MM.1S (cell line): ENCODE measurements at regions not wholly inside any gene's neighbourhood (a gene's known extent, or its start where the extent isn't known, plus 50 kb on each side); places are given as distances from the start of the nearest gene placed in this dataset.

Experiments
- DNase-seq: peaks from one replicate; pipeline ENCODE4 v3.0.0-alpha.2; 2015
- H2AFZ ChIP-seq: fragments of 300-600 bp; sonication (generic); 2 replicates; pipeline ENCODE4 v1.6.0; 2016; ENCODE audit warnings: antibody characterized with exemption, low read length
- H3F3A ChIP-seq: fragments of 300-600 bp; sonication (generic); 2 replicates; pipeline ENCODE4 v1.6.1; 2016; ENCODE audit warnings: mild to moderate bottlenecking, antibody characterized with exemption, low read length, moderate library complexity, mixed read lengths; ENCODE audit not compliant: insufficient read depth
- H3K27ac ChIP-seq: fragments of 300-600 bp; sonication (generic); 2 replicates; pipeline ENCODE4 v1.5.1; 2016; ENCODE audit warnings: mild to moderate bottlenecking, low read length
- H3K27me3 ChIP-seq: fragments of 300-600 bp; sonication (generic); replicated peaks from 2 replicates; pipeline ENCODE4 v1.6.0; 2016; ENCODE audit warnings: low read length; ENCODE audit not compliant: insufficient read depth
- H3K36me3 ChIP-seq: fragments of 300-600 bp; sonication (generic); replicated peaks from 2 replicates; pipeline ENCODE4 v1.6.1; 2016; ENCODE audit warnings: mild to moderate bottlenecking, low read length, mixed read lengths; ENCODE audit not compliant: insufficient read depth
- H3K4me1 ChIP-seq: fragments of 300-600 bp; sonication (generic); 2 replicates; pipeline ENCODE4 v1.6.1; 2016; ENCODE audit warnings: low read length, mixed read lengths
- H3K4me2 ChIP-seq: fragments of 300-600 bp; sonication (generic); 2 replicates; pipeline ENCODE4 v1.6.0; 2016; ENCODE audit warnings: low read depth, low read length
- H3K4me3 ChIP-seq: fragments of 300-600 bp; sonication (generic); 2 replicates; pipeline ENCODE4 v1.5.1; 2016; ENCODE audit warnings: low read length, mixed read lengths
- H3K79me2 ChIP-seq: fragments of 300-600 bp; sonication (generic); 2 replicates; pipeline ENCODE4 v1.6.1; 2016; ENCODE audit warnings: mixed run types, low read length, mixed read lengths
- H3K9ac ChIP-seq: fragments of 300-600 bp; sonication (generic); 2 replicates; pipeline ENCODE4 v1.6.1; 2016; ENCODE audit warnings: low read length, mixed read lengths
- H3K9me2 ChIP-seq: fragments of 300-600 bp; sonication (generic); replicated peaks from 2 replicates; pipeline ENCODE4 v1.6.1; 2016; ENCODE audit warnings: mild to moderate bottlenecking, low read length, mixed read lengths; ENCODE audit not compliant: insufficient read depth
- H3K9me3 ChIP-seq: fragments of 300-600 bp; sonication (generic); replicated peaks from 2 replicates; pipeline ENCODE4 v1.6.1; 2016; ENCODE audit warnings: mild to moderate bottlenecking, low read length, mixed read lengths; ENCODE audit not compliant: insufficient read depth
- H4K20me1 ChIP-seq: fragments of 300-600 bp; sonication (generic); 2 replicates; pipeline ENCODE4 v1.6.1; 2016; ENCODE audit warnings: mild to moderate bottlenecking, low read length, moderate library complexity, mixed read lengths; ENCODE audit not compliant: insufficient read depth
- EZH2 ChIP-seq: fragments of 300-600 bp; sonication (generic); optimal IDR thresholded peaks from 2 replicates; pipeline ENCODE3; 2017; ENCODE audit warnings: low read depth, mild to moderate bottlenecking, antibody characterized with exemption, low read length, mixed read lengths
- EZH2phosphoT487 ChIP-seq: fragments of 300-600 bp; sonication (generic); IDR thresholded peaks from 2 replicates; pipeline ENCODE4 v1.6.1; 2018; ENCODE audit warnings: antibody characterized with exemption, low read length
- TF ChIP-seq, protein P1 (sequence below): fragments of 300-600 bp; sonication (generic); IDR thresholded peaks from 2 replicates; pipeline ENCODE4 v1.5.1; 2016; ENCODE audit warnings: antibody characterized with exemption, low read length, mixed read lengths

DNA sequence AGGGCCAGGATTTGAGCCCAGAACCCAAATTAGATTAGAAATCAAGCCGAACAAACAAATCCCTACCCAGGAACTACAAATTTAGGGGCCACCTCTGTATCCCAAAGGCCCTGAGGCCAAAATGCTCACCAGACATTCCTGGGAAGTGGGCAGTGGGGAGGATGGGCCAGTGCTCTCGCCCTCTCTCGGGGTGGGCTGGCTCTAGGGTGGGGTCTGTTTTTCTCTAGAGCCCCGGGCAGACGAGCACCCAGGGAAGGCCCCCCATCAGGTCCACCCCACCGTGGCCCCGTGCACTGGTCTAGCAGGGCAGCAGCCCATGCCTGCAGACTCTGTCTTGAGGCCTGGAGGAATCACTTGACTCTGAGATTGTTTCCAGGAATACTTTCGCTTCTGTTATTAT is 252.0 kb downstream of the RRAGC start:
- Histone ChIP-seq H3K27me3 (no peaks in the 10 kb centered on the region), H4K20me1 (no peaks in the 10 kb centered on the region), H3K9ac (no peak overlapping the region), H3K9me2 (no peaks in the 10 kb centered on the region), H3K27ac (no peak overlapping the region), H3K4me3 (no peak overlapping the region), H3K79me2 (no peaks in the 10 kb centered on the region), H2AFZ (no peak overlapping the region), H3K36me3 (no peaks in the 10 kb centered on the region), H3F3A (no peaks in the 10 kb centered on the region), H3K9me3 (no peaks in the 10 kb centered on the region), H3K4me2 (no peak overlapping the region), H3K4me1 (no peaks in the 10 kb centered on the region)
- TF ChIP-seq EZH2, result no peak
- no peak for TF ChIP-seq EZH2phosphoT487
- TF ChIP-seq, protein P1, sequence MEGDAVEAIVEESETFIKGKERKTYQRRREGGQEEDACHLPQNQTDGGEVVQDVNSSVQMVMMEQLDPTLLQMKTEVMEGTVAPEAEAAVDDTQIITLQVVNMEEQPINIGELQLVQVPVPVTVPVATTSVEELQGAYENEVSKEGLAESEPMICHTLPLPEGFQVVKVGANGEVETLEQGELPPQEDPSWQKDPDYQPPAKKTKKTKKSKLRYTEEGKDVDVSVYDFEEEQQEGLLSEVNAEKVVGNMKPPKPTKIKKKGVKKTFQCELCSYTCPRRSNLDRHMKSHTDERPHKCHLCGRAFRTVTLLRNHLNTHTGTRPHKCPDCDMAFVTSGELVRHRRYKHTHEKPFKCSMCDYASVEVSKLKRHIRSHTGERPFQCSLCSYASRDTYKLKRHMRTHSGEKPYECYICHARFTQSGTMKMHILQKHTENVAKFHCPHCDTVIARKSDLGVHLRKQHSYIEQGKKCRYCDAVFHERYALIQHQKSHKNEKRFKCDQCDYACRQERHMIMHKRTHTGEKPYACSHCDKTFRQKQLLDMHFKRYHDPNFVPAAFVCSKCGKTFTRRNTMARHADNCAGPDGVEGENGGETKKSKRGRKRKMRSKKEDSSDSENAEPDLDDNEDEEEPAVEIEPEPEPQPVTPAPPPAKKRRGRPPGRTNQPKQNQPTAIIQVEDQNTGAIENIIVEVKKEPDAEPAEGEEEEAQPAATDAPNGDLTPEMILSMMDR, result no peak
- no peak for DNase-seq

DNA sequence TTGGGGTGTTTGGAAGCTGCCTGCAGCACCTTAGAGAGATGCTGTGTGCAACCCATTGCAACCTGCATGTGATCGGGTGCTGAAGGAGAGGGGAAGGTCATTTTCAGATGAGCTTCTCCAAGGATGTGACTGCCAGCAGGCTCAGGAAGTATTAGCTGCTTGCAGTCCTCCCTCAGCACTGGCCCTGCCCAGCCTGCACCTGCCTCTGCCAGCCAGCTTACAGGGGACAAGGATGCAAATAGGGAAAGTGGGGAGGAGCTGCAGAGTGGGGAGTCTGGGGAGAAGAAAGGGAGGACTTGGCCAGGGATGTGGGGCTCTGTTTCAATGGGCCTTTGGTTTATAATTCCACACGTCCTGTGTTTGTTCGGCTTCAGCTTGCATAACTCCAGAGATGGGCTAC is 254.5 kb downstream of the RRAGC start:
- Histone ChIP-seq H3F3A (no peaks in the 10 kb centered on the region), H4K20me1 (no peaks in the 10 kb centered on the region), H3K79me2 (no peaks in the 10 kb centered on the region), H3K27ac (no peak overlapping the region), H3K4me1 (no peaks in the 10 kb centered on the region), H2AFZ (no peak overlapping the region), H3K9me2 (no peaks in the 10 kb centered on the region), H3K9me3 (no peaks in the 10 kb centered on the region), H3K36me3 (no peaks in the 10 kb centered on the region), H3K27me3 (no peaks in the 10 kb centered on the region), H3K9ac (no peak overlapping the region), H3K4me3 (no peak overlapping the region), H3K4me2 (no peak overlapping the region)
- no peak for DNase-seq
- TF ChIP-seq EZH2, result no peak
- TF ChIP-seq, protein P1, result no peak
- TF ChIP-seq EZH2phosphoT487, result no peak

DNA sequence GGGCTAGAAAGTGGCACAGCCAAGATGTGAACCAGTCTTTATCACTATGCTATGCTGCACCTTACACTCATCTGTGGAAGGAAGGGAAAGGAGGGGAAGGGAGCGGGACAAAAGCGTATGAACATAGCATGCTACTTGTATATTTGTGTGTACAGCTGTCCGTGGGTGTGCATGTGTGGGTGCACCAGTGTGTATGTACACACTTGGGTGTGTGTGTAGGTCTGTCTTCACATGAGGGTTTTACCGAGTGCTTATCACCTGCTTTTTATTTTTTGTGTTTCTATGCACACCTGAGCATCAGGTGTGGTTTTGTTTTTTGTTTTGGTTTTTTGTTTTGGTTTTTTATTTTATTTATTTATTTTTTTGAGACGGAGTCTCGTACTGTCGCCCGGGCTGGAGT is 255.7 kb downstream of the RRAGC start:
- Histone ChIP-seq H3K9ac (no peak overlapping the region), H3K36me3 (no peaks in the 10 kb centered on the region), H3K4me3 (no peak overlapping the region), H3K9me2 (no peaks in the 10 kb centered on the region), H3K9me3 (no peaks in the 10 kb centered on the region), H3K79me2 (no peaks in the 10 kb centered on the region), H3K27ac (no peak overlapping the region), H4K20me1 (no peaks in the 10 kb centered on the region), H3K27me3 (no peaks in the 10 kb centered on the region), H2AFZ (no peak overlapping the region), H3F3A (no peaks in the 10 kb centered on the region), H3K4me1 (no peaks in the 10 kb centered on the region), H3K4me2 (no peak overlapping the region)
- TF ChIP-seq EZH2phosphoT487 (no peak), EZH2 (no peak)
- TF ChIP-seq, protein P1, result no peak
- no peak for DNase-seq

DNA sequence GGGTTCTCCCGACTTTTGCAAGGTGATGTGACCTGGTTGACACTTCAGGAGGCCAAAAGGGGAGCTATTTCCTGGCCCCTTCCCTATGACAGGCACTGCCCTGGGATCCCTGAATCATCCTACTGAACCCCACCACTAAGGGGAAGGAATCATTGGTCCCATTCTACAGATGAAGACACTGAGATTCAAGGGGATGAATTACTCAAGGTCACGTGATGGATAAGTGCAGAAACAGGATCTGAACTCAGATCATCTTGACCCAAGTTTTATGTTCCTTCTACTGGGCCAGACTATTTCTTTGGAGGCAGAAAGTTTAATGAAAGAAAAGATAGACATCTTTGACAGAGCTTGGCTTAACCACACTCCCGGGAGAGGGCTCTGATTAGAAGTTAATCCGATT is 258.7 kb downstream of the RRAGC start:
- H3K9ac ChIP-seq, result no peak overlapping the region
- no peak for DNase-seq
- H3K27ac ChIP-seq, result no peak overlapping the region
- no peaks in the 10 kb centered on the region for H4K20me1 ChIP-seq
- H3K4me3 ChIP-seq, result no peak overlapping the region
- H3K9me2 ChIP-seq, result no peaks in the 10 kb centered on the region
- no peaks in the 10 kb centered on the region for H3K27me3 ChIP-seq
- H3K79me2 ChIP-seq, result no peaks in the 10 kb centered on the region
- H3K4me1 ChIP-seq, result no peaks in the 10 kb centered on the region
- H3F3A ChIP-seq, result no peaks in the 10 kb centered on the region
- no peak overlapping the region for H2AFZ ChIP-seq
- H3K4me2 ChIP-seq, result no peak overlapping the region
- H3K36me3 ChIP-seq, result no peaks in the 10 kb centered on the region
- no peaks in the 10 kb centered on the region for H3K9me3 ChIP-seq
- no peak for TF ChIP-seq EZH2
- TF ChIP-seq, protein P1, result no peak
